G401.6 (cell line): ENCODE measurements at regions not wholly inside any gene's neighbourhood (a gene's known extent, or its start where the extent isn't known, plus 50 kb on each side); places are given as distances from the start of the nearest gene placed in this dataset.
"Not testable (repeated sequence)": the region's sequence is repeated elsewhere in the genome, so short reads cannot be mapped to it uniquely, and the experiment has no call there.

Source experiments
- FAIRE-seq: peaks from 2 replicates; lab custom pipeline; 2012; peaks lifted over from hg19 to GRCh38; lab: Jason Lieb, UNC

DNA sequence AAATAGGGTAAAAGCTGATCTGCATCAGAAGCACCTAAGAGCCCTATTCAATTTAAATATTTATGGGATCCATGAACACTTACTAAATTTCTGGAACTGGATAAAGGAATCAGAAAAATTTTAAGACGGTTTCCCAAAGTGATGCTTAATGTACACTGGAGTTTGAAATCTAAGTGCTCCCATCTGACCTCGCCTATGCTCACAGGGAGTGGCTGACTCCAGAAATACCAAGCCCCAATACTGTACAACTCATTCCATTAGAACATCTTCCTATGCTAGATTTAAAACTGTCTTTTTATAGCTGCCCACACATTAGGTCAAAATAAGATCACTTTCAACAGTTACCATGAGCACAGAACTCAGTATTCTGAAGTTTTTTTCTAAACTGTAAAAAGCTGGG, 1214.6 kb downstream of the CDH11 start:
- FAIRE-seq = no peak

DNA sequence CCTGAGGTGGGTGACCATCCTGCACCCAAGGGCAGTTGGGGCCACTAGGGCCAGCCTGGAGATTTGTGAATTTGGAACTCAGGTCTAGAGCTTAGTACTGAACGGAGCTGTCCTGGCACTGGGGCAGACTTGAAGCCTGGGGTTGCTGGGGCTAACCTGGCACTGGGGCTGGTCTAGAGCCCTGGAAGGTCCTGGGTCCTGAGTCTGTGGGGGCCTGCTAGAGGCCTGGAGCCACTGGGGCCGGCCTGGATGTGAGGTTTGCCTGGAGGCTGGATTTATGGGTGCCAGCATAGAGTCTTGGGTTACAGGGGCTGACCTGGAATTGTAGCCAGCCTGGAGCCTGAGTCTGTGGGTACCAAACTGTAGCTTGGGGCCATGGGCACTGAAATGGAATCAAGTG, 1216.9 kb downstream of the CDH11 start:
- FAIRE-seq = no peak

DNA sequence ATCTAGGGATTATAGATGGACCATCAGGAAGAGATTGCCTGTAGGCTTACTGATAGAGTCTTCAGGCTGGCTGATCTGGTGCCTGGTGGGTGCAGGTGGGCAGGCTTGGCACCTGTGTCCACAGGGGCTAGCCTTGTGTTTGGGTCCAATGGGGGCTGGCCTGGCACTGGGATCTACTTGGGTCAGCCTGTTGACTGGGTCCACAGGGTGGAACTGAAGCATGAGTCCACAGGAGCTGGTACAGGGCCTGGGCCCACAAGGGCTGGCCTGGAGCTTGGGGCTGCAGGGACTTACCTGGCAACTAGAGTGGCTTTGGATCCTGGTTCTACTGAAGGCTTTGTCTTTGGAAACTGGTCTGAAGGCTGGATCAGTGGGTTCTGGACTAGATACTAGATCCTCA, 1217.7 kb downstream of the CDH11 start:
- FAIRE-seq = no peak

- no peak for FAIRE-seq
These were observed 1225.3 kb downstream of the CDH11 start for GRCh38 chr16:63896383-63897109.

GRCh38 chr16:63890723-63891122, 1231.1 kb downstream of the CDH11 start:
- no peak for FAIRE-seq

DNA sequence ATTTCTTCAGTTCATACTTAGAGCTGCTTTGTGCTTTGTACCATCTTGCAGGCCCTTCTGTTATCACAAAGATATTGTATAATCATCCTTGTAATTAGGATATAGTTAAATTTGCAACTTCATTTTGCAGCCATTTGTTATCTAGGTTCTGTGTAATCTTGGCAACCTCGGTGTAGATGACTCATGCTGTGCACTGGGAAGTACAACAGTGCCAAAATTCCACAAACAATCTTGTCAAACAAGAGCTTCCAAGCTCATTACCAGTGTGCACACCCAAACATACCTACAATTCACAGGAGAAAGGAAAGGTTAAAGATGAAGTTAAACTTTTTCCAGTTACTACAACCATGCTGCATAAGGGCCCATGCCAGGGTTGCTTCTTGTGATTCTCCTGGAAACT, 1231.8 kb downstream of the CDH11 start:
- no peak for FAIRE-seq

GRCh38 chr16:63883091-63883490, 1238.8 kb downstream of the CDH11 start:
- FAIRE-seq = no peak

GRCh38 chr16:63882576-63882975, 1239.3 kb downstream of the CDH11 start:
- FAIRE-seq = no peak

DNA sequence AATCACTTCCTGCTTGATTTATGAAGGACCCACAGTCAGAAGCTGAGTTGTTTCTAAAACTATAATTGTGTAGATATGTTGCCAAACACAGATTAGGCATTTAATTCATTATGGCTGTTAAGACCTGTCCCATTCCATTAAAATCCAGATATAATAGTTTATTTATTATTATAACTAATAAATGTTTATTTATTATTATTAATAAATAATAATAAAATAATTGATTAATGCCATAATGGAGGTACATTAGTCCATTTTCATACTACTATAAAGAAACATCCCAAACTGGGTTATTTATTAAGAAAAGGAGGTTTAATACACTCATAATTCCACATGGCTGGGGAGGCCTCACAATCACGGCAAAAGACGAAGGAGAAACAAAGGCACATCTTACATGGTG, 1240.9 kb downstream of the CDH11 start:
- no peak for FAIRE-seq

- no peak for FAIRE-seq
These were observed 1244.5 kb downstream of the CDH11 start for GRCh38 chr16:63877401-63877800.

DNA sequence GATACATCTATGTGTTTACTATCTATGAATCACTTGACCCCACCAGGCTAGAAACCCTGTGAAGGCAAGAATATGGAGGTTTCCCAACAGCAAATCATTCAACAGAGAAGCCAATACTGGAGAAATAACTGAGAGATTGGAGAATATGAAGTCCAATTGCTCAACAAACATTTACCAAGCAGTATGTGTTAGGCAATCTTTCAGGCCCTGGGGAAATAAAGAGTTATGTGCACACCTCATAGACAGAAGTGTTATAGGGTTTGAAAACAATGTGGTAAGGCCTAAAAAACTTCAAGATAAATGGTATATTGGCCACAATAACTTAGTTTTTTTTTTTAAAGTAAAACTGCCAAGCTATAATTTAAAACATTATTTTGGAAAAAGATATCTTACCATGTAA, 1245.8 kb downstream of the CDH11 start:
- FAIRE-seq = no peak

GRCh38 chr16:63860700-63861099, 1261.2 kb downstream of the CDH11 start:
- not testable (repeated sequence) for FAIRE-seq

DNA sequence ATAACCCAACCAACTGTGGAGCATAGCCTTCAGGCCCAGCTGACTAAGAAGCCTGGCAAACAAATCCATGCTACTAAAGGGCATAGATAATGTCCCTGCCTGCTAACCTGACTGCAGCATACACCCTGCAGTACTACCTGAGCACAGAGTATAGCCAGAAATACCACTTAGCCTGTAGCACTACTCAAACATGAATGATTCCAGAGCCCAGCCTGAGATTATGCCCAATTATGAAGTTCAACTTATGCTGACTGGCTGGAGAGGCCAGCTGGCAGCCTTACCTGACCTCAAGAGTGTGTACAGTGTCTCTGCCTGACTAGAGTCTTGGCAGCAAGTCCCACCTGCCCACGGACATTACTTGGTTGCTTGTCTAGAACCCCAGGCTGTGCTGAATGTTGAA, 1265.3 kb downstream of the CDH11 start:
- FAIRE-seq = no peak

- no peak for FAIRE-seq
These were observed 1270.9 kb downstream of the CDH11 start for GRCh38 chr16:63850979-63851378.

GRCh38 chr16:63841271-63841670, 1280.6 kb downstream of the CDH11 start:
- FAIRE-seq = no peak

- FAIRE-seq = no peak
These were observed 1291.8 kb downstream of the CDH11 start for GRCh38 chr16:63830061-63830460.

DNA sequence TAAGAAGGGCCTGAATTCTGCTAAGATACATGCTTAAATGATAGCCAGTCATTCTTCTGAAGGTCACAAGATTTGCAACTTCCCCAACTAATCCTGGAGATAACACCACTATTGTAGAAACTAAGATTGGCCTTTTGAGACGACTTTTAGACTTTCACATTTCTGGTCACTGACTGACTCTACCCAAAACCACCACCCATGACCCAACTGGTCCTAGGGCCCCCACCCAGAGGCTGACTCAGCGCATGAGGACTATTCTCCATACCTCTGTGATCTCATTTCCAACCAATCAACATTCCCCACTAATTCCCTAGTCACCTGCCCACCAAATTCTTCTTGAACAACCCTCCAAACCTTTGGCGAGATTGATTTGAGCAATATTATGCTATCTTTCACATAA, 1299.0 kb downstream of the CDH11 start:
- FAIRE-seq = no peak

- FAIRE-seq = no peak
These were observed 1305.6 kb downstream of the CDH11 start for GRCh38 chr16:63816276-63816675.

GRCh38 chr16:63813862-63814261, 1308.0 kb downstream of the CDH11 start:
- no peak for FAIRE-seq

GRCh38 chr16:63808730-63809129, 1313.1 kb downstream of the CDH11 start:
- FAIRE-seq = no peak

GRCh38 chr16:63806794-63807506, 1314.9 kb downstream of the CDH11 start:
- no peak for FAIRE-seq

DNA sequence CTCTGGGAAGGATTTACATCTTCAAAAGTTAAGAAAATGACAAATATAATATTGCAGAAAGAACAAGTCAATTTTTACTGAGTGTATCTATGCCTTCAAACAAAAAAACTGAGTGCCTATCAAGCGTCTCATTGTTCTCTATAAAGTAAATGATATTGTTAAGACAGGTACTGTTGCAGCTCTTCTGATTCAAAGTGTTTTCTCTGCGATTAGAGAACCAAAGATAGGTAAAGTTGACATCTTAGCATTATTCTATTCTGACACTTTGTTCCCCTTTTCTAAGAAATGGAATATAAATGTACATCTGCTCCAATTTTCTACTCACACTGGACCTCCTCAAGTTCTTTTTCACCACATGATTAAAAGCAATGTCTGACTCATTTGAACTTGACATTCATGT, 1317.7 kb downstream of the CDH11 start:
- FAIRE-seq = no peak

DNA sequence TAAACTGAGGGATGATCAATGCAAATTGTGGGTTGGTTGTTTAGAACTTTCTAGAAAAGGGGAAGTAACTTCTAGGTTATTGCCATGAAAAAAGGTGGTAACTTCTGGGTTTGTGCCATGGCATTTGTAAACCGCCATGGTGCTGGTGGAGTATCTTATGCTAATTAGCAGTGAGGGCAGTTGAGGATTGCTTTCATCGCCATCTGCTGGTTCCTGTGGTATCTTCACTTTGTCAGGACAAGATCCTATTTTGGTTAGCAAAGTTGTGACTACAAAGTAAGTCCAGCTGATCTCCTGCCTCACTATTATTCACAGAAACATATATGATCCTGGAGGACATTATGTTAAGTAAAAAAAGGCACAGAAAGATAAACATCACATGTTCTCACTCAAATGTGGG, 1332.3 kb downstream of the CDH11 start:
- FAIRE-seq = no peak

- FAIRE-seq = no peak
These were observed 1334.8 kb downstream of the CDH11 start for GRCh38 chr16:63787014-63787413.
